ENCODE measurements at regions not wholly inside any gene's neighbourhood (a gene's known extent, or its start where the extent isn't known, plus 50 kb on each side); places are given as distances from the start of the nearest gene placed in this dataset.

DNA sequence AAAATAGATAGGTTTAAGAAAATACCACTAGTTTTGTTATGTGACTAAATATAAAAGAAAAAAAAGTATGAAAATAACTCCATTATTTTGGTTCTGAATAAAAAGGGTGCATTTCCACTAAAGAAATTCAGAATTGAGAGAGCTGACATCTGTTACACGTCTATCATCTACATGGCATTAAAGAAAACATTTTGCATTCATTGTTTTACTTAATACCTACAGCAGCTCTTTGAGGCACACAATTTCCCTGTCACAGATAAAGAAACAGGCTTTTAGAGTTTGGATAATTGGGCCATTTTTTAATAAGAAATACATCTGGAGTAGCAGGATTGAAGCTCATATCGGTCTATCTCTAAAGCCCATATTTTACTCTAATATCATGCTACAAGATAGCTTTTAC, 145.7 kb upstream of the LUZP2 start:
- Histone ChIP-seq H3K9ac (ENCODE audit: control insufficient read depth, extremely low read depth, insufficient read depth, low read length) (no peak overlapping the region), H4K20me1 (ENCODE audit: control insufficient read depth, extremely low read depth, insufficient read depth, low read length) (no peaks in the 10 kb centered on the region), H3K9me3 (ENCODE audit: control insufficient read depth, low read depth, low read length) (no peaks in the 10 kb centered on the region), H3K9me1 (ENCODE audit: control insufficient read depth, extremely low read depth, insufficient read depth, low read length) (no peaks in the 10 kb centered on the region), H3K27ac (ENCODE audit: control insufficient read depth, insufficient read depth, low read length) (no peak overlapping the region), H3K79me2 (ENCODE audit: control insufficient read depth, insufficient read depth, low read length) (no peaks in the 10 kb centered on the region), H3K4me3 (ENCODE audit: control insufficient read depth in 2 of 3, extremely low read depth in 1 of 3, insufficient read depth in 2 of 3, low read depth in 1 of 3, low read length in 3 of 3) (no peak overlapping the region), H3K36me3 (ENCODE audit: control insufficient read depth in 2 of 2, extremely low read depth in 1 of 2, insufficient read depth in 2 of 2, low read length in 2 of 2) (no peaks in the 10 kb centered on the region), H3K4me1 (ENCODE audit: control insufficient read depth, extremely low read depth, insufficient read depth, low read length) (no peaks in the 10 kb centered on the region), H3K27me3 (ENCODE audit: control insufficient read depth, extremely low read depth, insufficient read depth, low read length) (no peaks in the 10 kb centered on the region), H3K4me2 (ENCODE audit: control insufficient read depth, extremely low read depth, insufficient read depth, low read depth, low read length) (no peak overlapping the region), H2AFZ (ENCODE audit: control insufficient read depth, low read length) (no peak overlapping the region)
- no peak for DNase-seq (ENCODE audit: low read depth, low spot score)
- FAIRE-seq, result no peak
- dilution Hi-C loops (cut with MboI; ENCODE audit: extremely low pct_ligation_motif_present, low sequenced_read_pairs), result no loop called here
- TF ChIP-seq, protein P1, sequence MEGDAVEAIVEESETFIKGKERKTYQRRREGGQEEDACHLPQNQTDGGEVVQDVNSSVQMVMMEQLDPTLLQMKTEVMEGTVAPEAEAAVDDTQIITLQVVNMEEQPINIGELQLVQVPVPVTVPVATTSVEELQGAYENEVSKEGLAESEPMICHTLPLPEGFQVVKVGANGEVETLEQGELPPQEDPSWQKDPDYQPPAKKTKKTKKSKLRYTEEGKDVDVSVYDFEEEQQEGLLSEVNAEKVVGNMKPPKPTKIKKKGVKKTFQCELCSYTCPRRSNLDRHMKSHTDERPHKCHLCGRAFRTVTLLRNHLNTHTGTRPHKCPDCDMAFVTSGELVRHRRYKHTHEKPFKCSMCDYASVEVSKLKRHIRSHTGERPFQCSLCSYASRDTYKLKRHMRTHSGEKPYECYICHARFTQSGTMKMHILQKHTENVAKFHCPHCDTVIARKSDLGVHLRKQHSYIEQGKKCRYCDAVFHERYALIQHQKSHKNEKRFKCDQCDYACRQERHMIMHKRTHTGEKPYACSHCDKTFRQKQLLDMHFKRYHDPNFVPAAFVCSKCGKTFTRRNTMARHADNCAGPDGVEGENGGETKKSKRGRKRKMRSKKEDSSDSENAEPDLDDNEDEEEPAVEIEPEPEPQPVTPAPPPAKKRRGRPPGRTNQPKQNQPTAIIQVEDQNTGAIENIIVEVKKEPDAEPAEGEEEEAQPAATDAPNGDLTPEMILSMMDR (optimal IDR thresholded peaks at IDR 0.05 in 1 of 3, IDR thresholded peaks at IDR 0.05 in 1 of 3, conservative IDR thresholded peaks at IDR 0.05 in 1 of 3; ENCODE audit: extremely low read depth in 1 of 3, insufficient read depth in 2 of 3, low read length in 3 of 3), result no peak
- no peak for TF ChIP-seq EZH2 (IDR thresholded peaks at IDR 0.05; ENCODE audit: low read length)

DNA sequence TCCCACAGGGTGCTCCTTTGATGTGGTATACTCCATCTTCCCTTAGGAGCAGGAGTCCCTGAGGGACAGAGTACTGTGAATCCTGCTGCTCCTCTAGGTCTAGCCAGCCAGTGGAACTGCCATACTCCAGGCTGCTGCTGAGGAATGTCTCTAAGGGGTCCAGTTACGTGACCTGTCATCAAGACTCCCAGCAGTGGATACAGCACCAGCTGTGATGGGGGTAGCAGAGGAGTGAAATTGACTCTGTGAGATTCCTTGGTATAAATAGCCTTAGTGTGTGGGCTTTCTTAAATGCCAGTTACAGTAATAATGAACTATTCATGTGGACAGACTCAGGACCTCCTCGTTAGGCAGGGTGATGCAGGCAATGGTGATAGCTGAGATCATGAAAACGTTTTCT, 140.4 kb upstream of the LUZP2 start:
- Histone ChIP-seq H3K9ac (ENCODE audit: control insufficient read depth, extremely low read depth, insufficient read depth, low read length) (no peak overlapping the region), H3K27me3 (ENCODE audit: control insufficient read depth, extremely low read depth, insufficient read depth, low read length) (no peaks in the 10 kb centered on the region), H3K27ac (ENCODE audit: control insufficient read depth, insufficient read depth, low read length) (no peak overlapping the region), H4K20me1 (ENCODE audit: control insufficient read depth, extremely low read depth, insufficient read depth, low read length) (no peaks in the 10 kb centered on the region), H3K9me1 (ENCODE audit: control insufficient read depth, extremely low read depth, insufficient read depth, low read length) (no peaks in the 10 kb centered on the region), H3K36me3 (ENCODE audit: control insufficient read depth in 2 of 2, extremely low read depth in 1 of 2, insufficient read depth in 2 of 2, low read length in 2 of 2) (no peaks in the 10 kb centered on the region), H3K4me3 (ENCODE audit: control insufficient read depth in 2 of 3, extremely low read depth in 1 of 3, insufficient read depth in 2 of 3, low read depth in 1 of 3, low read length in 3 of 3) (no peak overlapping the region), H3K4me2 (ENCODE audit: control insufficient read depth, extremely low read depth, insufficient read depth, low read depth, low read length) (no peak overlapping the region), H3K4me1 (ENCODE audit: control insufficient read depth, extremely low read depth, insufficient read depth, low read length) (no peaks in the 10 kb centered on the region), H3K79me2 (ENCODE audit: control insufficient read depth, insufficient read depth, low read length) (no peaks in the 10 kb centered on the region), H2AFZ (ENCODE audit: control insufficient read depth, low read length) (no peak overlapping the region), H3K9me3 (ENCODE audit: control insufficient read depth, low read depth, low read length) (no peaks in the 10 kb centered on the region)
- dilution Hi-C loops (cut with MboI; ENCODE audit: extremely low pct_ligation_motif_present, low sequenced_read_pairs), result no loop called here
- FAIRE-seq (no peak), DNase-seq (ENCODE audit: low read depth, low spot score) (no peak)
- no peak for TF ChIP-seq EZH2 (IDR thresholded peaks at IDR 0.05; ENCODE audit: low read length)
- TF ChIP-seq, protein P1 (optimal IDR thresholded peaks at IDR 0.05 in 1 of 3, IDR thresholded peaks at IDR 0.05 in 1 of 3, conservative IDR thresholded peaks at IDR 0.05 in 1 of 3; ENCODE audit: extremely low read depth in 1 of 3, insufficient read depth in 2 of 3, low read length in 3 of 3), result no peak
